Hematopoietic multipotent progenitor cell treated with erythropoietin and hydrocortisone succinate and interleukin-3 and kit ligand, for 15 days (in vitro differentiated cells): ENCODE measurements at regions not wholly inside any gene's neighbourhood (a gene's known extent, or its start where the extent isn't known, plus 50 kb on each side); places are given as distances from the start of the nearest gene placed in this dataset.
"Not testable (repeated sequence)": the region's sequence is repeated elsewhere in the genome, so short reads cannot be mapped to it uniquely, and the experiment has no call there.

Experiments
- DNase-seq: peaks from one replicate; pipeline ENCODE4 v3.0.0-alpha.2; 2015; ENCODE audit warnings: low spot score

DNA sequence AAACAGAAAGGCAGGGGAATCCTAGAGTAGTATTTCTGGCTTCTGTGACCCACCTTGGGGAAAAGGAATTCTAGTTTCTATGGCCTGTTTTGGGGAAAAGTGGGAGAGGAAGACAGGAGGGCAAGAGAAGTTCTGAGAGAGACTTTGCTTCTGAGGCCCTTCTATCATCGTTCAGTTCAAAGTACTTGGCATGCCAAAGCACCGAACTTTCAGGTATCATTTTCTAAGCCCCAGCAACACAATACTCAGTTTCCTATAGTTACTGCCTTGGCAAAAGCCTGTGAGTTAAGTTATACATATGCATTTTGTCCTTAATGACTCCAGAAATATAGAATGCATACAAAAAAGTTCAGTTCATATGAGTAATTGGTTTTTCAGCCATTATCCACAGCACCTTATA, 74.1 kb upstream of the CHD2 start:
- DNase-seq: no peak

DNA sequence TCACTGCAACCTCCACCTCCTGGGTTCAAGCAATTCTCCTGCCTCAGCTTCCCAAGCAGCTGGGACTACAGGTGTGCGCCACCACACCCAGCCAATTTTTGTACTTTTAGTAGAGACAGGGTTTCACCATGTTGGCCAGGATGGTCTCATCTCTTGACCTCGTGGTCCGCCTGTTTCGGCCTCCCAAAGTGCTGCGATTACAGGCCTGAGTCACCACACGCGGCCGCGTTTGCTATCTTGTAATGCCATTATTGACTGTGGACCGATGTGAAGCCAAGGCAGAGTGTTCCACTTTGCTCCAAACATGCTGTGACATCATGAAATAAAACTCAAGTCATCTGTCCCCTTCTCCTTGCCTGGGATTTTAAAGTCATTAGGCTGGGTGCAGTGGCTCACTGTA, 72.1 kb upstream of the CHD2 start:
- DNase-seq: not testable (repeated sequence)

- no peak for DNase-seq
These were observed 70.2 kb upstream of the CHD2 start for GRCh38 chr15:92829875-92830274.

- no peak for DNase-seq
These were observed 68.8 kb upstream of the CHD2 start for GRCh38 chr15:92831336-92831654.

- peak; percentile 74 for DNase-seq
These were observed 68.3 kb upstream of the CHD2 start for GRCh38 chr15:92831655-92832328.

- DNase-seq: no peak
These were observed 67.1 kb upstream of the CHD2 start for GRCh38 chr15:92833106-92833433.

DNA sequence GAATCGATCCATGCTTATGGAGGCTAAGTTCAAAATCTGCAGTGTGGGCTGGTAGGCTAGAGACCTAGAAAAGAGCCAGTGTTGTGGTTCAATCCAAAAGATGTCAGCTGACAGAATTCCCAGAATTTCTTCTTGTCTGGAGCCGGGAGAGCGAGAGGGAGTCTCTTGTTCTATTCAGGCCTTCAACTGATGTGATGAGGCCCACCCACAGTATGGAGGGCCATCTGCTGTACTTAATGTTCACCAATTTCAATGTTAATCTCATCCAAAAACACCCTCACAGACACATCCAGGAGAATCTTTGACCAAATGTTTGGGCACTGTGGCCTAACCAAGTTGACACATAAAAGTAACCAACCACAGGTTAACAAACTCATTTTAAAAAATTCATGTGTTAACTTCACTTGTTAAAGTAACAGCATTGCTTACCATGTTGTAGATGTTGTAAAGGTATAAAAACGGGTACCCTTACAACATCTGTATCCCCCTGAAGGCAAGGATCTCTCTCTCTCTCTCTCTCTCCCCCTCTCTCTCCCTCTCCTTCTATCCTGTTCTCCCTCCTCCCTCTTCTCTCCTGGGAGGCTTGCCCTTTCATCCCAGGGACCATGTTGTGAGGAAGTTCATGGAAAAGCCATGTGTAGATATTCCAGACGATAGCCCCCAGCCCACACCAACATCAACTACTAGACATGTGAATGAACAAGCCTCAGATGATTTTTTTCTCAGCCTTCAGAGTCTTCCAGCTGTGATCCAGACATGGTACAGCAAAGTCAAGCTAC, 66.4 kb upstream of the CHD2 start:
- DNase-seq: no peak

GRCh38 chr15:92839696-92840095, 60.4 kb upstream of the CHD2 start:
- DNase-seq: no peak

DNA sequence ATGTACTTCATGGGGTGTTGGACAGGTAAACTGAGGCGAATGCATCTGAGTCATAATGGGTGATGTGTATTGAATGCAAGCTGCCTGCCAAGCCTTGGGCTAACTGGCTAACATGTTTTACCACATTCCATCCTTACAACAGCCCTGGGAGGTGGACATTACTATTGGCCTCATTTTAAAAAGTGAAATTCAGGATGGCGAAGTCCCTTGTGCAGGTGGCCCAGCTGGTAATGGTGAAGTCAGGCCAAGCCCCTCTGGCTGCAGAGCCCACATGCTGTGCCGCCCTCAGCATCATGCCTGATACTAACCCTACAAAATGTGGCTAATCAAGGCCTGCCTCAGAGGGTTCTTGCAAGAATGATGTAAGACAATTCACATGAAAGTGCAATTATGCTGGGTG, 60.0 kb upstream of the CHD2 start:
- no peak for DNase-seq

GRCh38 chr15:92843326-92843725, 56.8 kb upstream of the CHD2 start:
- no peak for DNase-seq

DNA sequence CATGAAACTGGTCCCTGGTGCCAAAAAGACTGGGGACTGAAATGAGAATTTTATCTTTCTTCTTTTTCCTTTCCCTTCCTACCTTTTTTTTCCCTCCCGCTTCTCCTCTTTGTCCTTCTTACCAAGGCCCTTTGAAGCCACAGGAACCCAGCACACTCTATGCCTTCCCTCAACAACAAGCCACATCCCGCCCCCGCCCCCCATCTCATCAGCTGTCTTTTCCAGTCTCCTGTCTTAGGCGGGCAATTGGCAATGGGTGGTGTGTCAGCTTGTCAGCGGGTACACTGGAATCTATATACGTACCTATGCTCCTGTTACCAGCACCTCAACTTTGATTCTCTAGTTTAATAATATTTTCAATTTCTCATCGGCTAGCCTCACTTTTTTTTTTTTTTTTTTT, 56.3 kb upstream of the CHD2 start:
- DNase-seq: no peak

DNA sequence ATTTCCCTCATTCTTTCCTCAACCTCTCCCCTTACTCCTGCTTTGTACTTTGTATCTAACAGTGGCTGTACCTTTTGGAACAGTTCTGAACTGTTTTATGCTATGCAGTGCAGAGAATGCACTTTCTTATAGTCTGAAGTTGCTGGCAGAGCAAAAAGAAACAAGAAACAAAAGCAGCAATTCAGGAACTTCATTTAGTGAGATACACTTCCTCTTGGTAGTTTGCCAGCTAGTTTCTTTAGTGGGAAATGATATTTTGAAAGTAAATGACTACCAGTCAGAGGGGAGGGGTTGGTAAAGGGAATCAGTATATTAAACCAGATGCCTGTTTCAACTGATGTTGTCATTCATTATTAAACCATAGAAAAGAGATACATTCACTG, 55.0 kb upstream of the CHD2 start:
- no peak for DNase-seq

DNA sequence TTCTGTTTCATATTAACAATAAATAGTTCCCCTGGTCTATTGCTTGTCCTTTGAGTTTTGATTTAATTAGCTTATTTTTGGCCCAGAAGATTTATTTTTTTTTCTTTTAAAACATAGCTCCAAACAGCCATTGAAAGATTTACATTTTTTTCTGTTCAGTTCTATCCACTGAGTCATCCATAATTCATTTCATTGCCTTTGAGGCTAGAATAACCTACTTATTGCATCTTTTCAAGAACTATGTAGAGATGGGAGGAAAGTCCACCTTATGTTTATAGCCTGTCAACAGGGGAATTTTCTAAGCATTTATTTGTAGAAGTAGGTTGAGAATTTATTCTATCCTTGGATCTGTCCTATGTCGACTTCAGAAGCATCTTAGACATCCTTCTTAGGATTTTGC, 53.4 kb upstream of the CHD2 start:
- no peak for DNase-seq

DNA sequence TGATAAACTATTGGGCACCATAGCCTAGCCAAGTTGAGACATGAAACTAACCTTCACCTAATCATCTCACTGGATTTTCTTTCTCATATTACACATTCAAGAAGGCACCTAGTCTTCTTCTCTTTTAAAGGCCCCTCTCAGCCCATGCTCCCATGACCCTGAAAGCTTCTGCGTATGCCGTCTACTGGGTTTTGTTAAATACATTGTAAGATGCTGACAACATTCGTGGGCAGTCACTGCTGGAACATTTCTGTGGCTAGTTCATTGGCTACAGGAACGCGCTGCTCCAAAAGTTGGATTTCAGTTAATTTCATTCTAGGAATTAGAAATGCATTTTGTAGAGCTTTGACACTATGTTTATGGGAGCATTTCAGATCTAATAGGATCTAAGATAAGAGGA, 52.3 kb upstream of the CHD2 start:
- no peak for DNase-seq

DNA sequence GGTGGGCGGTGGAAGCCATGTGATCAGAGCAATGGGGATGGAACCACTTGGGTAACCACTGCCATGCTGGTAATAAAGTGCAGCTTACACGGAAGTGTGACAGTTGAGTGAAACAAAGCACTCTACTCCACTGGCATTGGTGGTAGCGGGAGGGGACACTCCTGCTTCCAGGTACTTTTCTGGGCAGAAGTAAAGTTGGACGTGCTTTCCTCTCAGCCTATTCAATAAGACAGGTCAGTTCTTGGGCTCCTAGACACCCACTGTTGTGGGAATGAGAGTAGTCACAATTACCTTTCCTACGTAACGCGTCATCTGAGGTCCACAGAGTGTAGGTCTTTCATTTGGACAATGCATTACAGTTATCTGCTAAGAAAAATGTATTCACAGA, 51.7 kb upstream of the CHD2 start:
- no peak for DNase-seq

DNA sequence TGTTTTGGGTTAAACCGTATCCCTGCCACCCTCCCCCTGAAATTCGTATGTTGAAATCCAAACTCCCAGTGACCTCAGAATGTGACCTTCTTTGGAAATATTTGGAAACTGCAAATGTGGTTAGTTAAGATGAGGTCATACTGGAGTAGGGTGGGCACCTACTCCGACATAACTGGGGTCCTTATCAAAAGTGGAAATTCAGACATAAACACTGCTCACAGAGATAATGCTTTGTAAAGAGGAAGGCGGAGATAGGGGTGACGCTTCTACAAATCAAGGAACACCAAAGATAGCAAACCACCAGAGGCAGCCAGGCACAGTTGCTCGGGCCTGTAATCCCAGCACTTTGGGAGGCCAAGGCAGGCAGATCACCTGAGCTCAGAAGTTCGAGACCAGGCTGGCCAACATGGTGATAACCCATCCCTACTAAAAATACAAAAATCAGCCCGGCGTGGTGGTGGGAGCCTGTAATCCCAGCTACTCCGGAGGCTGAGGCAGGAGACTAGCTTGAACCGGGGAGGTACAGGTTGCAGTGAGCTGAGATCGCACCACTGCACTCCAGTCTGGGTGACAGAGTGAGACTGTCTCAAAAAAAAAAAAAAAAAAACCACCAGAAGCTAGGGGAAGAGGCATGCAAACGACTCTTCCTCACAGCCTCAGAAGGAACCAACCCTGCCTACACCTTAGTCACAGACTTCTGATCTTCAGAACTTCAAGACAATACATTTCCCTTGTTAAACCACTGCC, 51.1 kb upstream of the CHD2 start:
- DNase-seq: peak; percentile 43

DNA sequence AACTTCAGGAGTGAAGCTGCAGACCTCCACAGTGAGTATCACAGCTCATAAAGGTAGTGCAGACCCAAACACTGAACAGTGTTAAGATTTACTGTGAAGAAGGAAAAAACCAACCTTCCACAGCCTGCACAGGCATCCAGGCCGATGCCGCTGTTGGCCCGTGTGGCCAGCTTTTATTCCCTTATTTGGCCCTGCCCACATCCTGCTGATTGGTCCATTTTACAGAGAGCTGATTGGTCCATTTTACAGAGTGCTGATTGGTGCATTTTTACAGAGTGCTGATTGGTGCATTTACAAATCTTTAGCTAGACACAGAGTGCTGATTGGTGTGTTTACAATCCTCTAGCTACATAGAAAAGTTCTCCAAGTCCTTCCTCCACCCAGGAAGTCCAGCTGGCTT, 49.9 kb upstream of the CHD2 start:
- DNase-seq: not testable (repeated sequence)
